Epithelial cell of proximal tubule (primary cell): ENCODE measurements at regions not wholly inside any gene's neighbourhood (a gene's known extent, or its start where the extent isn't known, plus 50 kb on each side); places are given as distances from the start of the nearest gene placed in this dataset.

ENCODE experiments used
- DNase-seq: peaks from one replicate; pipeline ENCODE4 v3.0.0-alpha.2; 2011; ENCODE audit warnings: low read depth
- H3K4me3 ChIP-seq: 2 replicates; pipeline ENCODE4 v1.5.1; 2011; ENCODE audit warnings: low read depth, mild to moderate bottlenecking, low read length
- CTCF ChIP-seq: conservative IDR thresholded peaks from 2 replicates; pipeline ENCODE4 v1.5.1; 2012; ENCODE audit warnings: low read depth, mild to moderate bottlenecking, low read length

GRCh38 chr12:64946132-64946829 lies 121.8 kb downstream of the TBC1D30 start:
- TF ChIP-seq CTCF: no peak
- no peak for DNase-seq
- H3K4me3 ChIP-seq: no peak overlapping the region

DNA sequence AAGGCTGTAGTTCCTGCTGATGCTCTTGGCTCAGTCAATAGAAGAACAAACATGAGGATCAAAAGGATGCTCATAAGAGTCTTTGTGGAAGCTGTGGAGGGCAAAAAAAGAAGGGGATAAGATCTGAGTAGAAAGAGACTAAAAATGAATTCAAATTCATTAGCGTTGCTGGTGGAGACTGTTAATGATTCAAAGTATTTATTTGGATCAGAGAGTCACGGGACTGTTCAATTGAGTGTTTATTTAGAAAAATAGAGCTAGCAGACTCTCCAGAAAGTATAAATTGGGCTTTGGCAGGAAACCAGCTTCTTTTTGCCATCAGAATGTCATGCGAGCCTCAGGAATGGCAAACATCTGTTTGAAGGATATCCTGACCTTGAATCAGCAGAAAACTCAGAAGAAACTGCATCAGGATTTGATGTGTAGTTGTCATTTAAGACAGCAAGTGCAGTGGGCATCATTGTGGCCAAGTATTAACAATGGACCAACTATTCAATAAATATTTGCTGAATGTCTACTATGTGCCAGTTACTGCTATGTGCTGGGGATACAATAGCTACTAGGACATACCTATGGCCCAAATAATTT lies 126.4 kb downstream of the TBC1D30 start:
- H3K4me3 ChIP-seq: no peak overlapping the region
- DNase-seq: no peak
- TF ChIP-seq CTCF: no peak

DNA sequence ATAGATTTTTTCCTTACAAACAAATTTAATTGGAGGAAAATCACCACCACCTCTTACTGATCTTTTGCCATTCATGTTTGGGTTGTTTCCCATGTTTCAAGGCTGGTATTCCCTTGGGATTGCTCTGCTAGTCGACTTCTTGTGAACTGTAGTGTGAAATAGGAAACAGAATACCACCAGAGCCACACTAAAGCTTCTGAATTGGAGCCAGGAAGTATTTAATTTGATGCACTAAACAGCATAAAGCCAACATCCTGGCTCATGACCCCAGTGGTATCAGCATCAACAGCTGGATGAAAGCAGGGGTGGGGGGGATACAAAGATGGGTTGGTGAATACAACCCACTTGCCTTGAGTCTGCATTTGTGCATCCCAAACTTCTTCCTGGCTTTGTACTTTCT lies 127.5 kb downstream of the TBC1D30 start:
- no peak for DNase-seq
- H3K4me3 ChIP-seq: no peak overlapping the region
- TF ChIP-seq CTCF: no peak

- H3K4me3 ChIP-seq: no peak overlapping the region
- DNase-seq: no peak
- TF ChIP-seq CTCF: no peak
Observed at GRCh38 chr12:64955746-64956145, 131.3 kb downstream of the TBC1D30 start.

- no peak for TF ChIP-seq CTCF
- H3K4me3 ChIP-seq: no peak overlapping the region
- DNase-seq: no peak
Observed at GRCh38 chr12:64965920-64966319, 141.5 kb downstream of the TBC1D30 start.

DNA sequence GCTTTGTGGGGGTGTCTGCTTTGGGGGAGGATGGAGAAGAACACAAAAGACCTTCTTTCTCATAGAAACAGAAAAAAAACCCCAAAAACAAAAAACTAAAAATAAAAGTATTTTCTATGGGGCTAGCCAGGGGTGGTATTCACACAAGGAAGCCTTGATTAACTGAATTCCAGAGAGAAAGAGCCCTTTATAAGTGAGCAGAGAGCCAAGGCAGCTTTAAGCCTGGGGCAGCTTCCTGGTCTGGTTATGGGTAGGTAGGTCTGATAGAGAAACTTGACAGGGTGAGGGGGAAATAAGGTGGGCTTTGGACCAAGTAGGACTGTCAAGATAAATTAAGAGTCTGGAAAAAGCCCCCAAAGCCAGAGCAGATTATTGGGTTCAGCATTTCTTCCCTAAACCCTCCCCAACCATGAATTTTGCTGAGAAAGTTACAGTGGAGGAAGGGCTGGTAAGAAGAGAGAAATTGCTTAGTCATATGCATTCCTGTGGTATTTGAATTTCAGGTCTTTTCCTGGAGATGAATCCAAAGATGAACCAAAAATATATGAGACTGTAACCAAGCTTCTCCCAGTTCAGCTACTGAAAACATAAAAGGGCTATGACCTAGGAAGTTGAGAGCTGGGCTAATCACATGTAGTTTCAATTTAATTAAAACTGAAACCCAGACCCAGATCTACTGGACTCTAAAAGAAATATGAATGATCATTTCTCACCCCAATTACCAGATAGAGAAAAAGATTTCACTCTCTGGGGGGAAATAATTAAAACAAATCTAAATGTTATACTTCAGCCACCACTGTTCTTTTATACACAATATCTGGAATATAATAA lies 144.8 kb downstream of the TBC1D30 start:
- no peak overlapping the region for H3K4me3 ChIP-seq
- no peak for TF ChIP-seq CTCF
- no peak for DNase-seq
